H9 (cell line): ENCODE measurements at regions not wholly inside any gene's neighbourhood (a gene's known extent, or its start where the extent isn't known, plus 50 kb on each side); places are given as distances from the start of the nearest gene placed in this dataset.

ENCODE experiments used
- DNase-seq: peaks from one replicate; pipeline ENCODE4 v3.0.0-alpha.2; 2017
- H2AFZ ChIP-seq: one replicate; pipeline ENCODE4 v1.6.1; 2013; ENCODE audit warnings: mild to moderate bottlenecking, low read length, control low read depth, moderate library complexity
- H2AK5ac ChIP-seq: 2 replicates; pipeline ENCODE4 v1.6.1; 2013; ENCODE audit warnings: low read length, control low read depth, mixed read lengths; ENCODE audit not compliant: insufficient read length
- H2BK120ac ChIP-seq: one replicate; pipeline ENCODE4 v1.6.1; 2013; ENCODE audit warnings: low read depth, mild to moderate bottlenecking, low read length, control low read depth, inconsistent platforms; ENCODE audit not compliant: poor library complexity, severe bottlenecking
- H2BK12ac ChIP-seq: 2 replicates; pipeline ENCODE4 v1.6.1; 2013; ENCODE audit warnings: low read length, control low read depth, mixed read lengths, low read depth; ENCODE audit not compliant: insufficient read length
- H2BK15ac ChIP-seq: 2 replicates; pipeline ENCODE4 v1.6.1; 2013; ENCODE audit warnings: low read depth, low read length, control low read depth
- H2BK20ac ChIP-seq: one replicate; pipeline ENCODE4 v1.6.1; 2013; ENCODE audit warnings: low read depth, mild to moderate bottlenecking, low read length, control low read depth, inconsistent platforms; ENCODE audit not compliant: poor library complexity, severe bottlenecking
- H2BK5ac ChIP-seq: 2 replicates; pipeline ENCODE4 v1.6.1; 2013; ENCODE audit warnings: low read length, control low read depth, mixed read lengths; ENCODE audit not compliant: insufficient read length
- H3K14ac ChIP-seq: 2 replicates; pipeline ENCODE4 v1.6.1; 2013; ENCODE audit warnings: low read length, control low read depth; ENCODE audit not compliant: insufficient read depth
- H3K18ac ChIP-seq: 2 replicates; pipeline ENCODE4 v1.6.1; 2013; ENCODE audit warnings: low read depth, mild to moderate bottlenecking, mixed read lengths, low read length, control low read depth; ENCODE audit not compliant: insufficient read length
- H3K23ac ChIP-seq: 2 replicates; pipeline ENCODE4 v1.6.1; 2013; ENCODE audit warnings: low read length, control low read depth, mixed read lengths, low read depth; ENCODE audit not compliant: insufficient read length
- H3K23me2 ChIP-seq: 2 replicates; pipeline ENCODE4 v1.6.1; 2013; ENCODE audit warnings: low read depth, mild to moderate bottlenecking, mixed read lengths, low read length, control low read depth; ENCODE audit not compliant: insufficient read length, poor library complexity, severe bottlenecking
- H3K27ac ChIP-seq: 2 replicates; pipeline ENCODE4 v1.5.1; 2013; ENCODE audit warnings: low read length, control low read depth, mixed read lengths, low read depth; ENCODE audit not compliant: insufficient read length
- H3K27me3 ChIP-seq: 2 replicates; pipeline ENCODE4 v1.6.1; 2013; ENCODE audit warnings: low read length, control low read depth, inconsistent platforms; ENCODE audit not compliant: insufficient read depth
- H3K4ac ChIP-seq: 2 replicates; pipeline ENCODE4 v1.6.1; 2013; ENCODE audit warnings: low read depth, mild to moderate bottlenecking, control low read depth, inconsistent platforms, low read length, moderate library complexity
- H3K4me1 ChIP-seq: 2 replicates; pipeline ENCODE4 v1.6.1; 2013; ENCODE audit warnings: low read length, control low read depth, inconsistent platforms; ENCODE audit not compliant: insufficient read depth
- H3K4me2 ChIP-seq: 2 replicates; pipeline ENCODE4 v1.6.1; 2013; ENCODE audit warnings: low read length, control low read depth, mixed read lengths; ENCODE audit not compliant: insufficient read length, insufficient read depth
- H3K56ac ChIP-seq: 2 replicates; pipeline ENCODE4 v1.6.1; 2013; ENCODE audit warnings: low read depth, mild to moderate bottlenecking, mixed read lengths, low read length, control low read depth; ENCODE audit not compliant: insufficient read length
- H3K79me1 ChIP-seq: 2 replicates; pipeline ENCODE4 v1.6.1; 2013; ENCODE audit warnings: low read depth, mild to moderate bottlenecking, moderate library complexity, low read length, control low read depth, inconsistent platforms; ENCODE audit not compliant: insufficient read depth, poor library complexity, severe bottlenecking
- H3K79me2 ChIP-seq: 2 replicates; pipeline ENCODE4 v1.6.1; 2013; ENCODE audit warnings: low read length, control low read depth, inconsistent platforms; ENCODE audit not compliant: insufficient read depth
- H3K9ac ChIP-seq: 2 replicates; pipeline ENCODE4 v1.6.1; 2013; ENCODE audit warnings: low read length, control low read depth, mixed read lengths; ENCODE audit not compliant: insufficient read length; ENCODE audit errors: extremely low read depth
- H3K9me3 ChIP-seq: one replicate; pipeline ENCODE4 v1.6.1; 2013; ENCODE audit warnings: low read depth, low read length, inconsistent platforms; ENCODE audit not compliant: control insufficient read depth
- H3T11ph ChIP-seq: one replicate; pipeline ENCODE4 v1.6.1; 2013; ENCODE audit warnings: mild to moderate bottlenecking, low read length, control low read depth, inconsistent platforms
- H4K20me1 ChIP-seq: one replicate; pipeline ENCODE4 v1.6.1; 2013; ENCODE audit not compliant: control insufficient read depth, insufficient read length, insufficient read depth
- H4K5ac ChIP-seq: 2 replicates; pipeline ENCODE4 v1.6.1; 2013; ENCODE audit warnings: low read depth, mild to moderate bottlenecking, mixed read lengths, low read length, control low read depth; ENCODE audit not compliant: insufficient read length
- H4K8ac ChIP-seq: replicated peaks from 2 replicates; pipeline ENCODE4 v1.6.1; 2013; ENCODE audit warnings: low read length, control low read depth, mixed read lengths, low read depth; ENCODE audit not compliant: insufficient read length
- H4K91ac ChIP-seq: 2 replicates; pipeline ENCODE4 v1.6.1; 2013; ENCODE audit warnings: low read depth, mild to moderate bottlenecking, moderate library complexity, mixed read lengths, low read length, control low read depth; ENCODE audit not compliant: insufficient read length
- H3K27ac Mint-ChIP-seq, 3 experiments: 2 replicates in 2 of 3; 3 replicates in 1 of 3; pipeline ENCODE4 v1.8.0; 2020 to 2021; ENCODE audit warnings: mixed read lengths in 3 of 3, mild to moderate bottlenecking in 1 of 3, moderate library complexity in 1 of 3
- H3K27me3 Mint-ChIP-seq: 2 replicates; pipeline ENCODE4 v1.8.0; 2021; ENCODE audit warnings: low read depth, mild to moderate bottlenecking, moderate library complexity, mixed read lengths
- H3K36me3 Mint-ChIP-seq, 3 experiments: 2 replicates in 2 of 3; 3 replicates in 1 of 3; pipeline ENCODE4 v1.8.0; 2020 to 2021; ENCODE audit warnings: low read depth in 3 of 3, mixed read lengths in 3 of 3; ENCODE audit not compliant: insufficient read depth in 1 of 3
- H3K4me1 Mint-ChIP-seq, 2 experiments: 2 replicates each; pipeline ENCODE4 v1.8.0; 2020; ENCODE audit warnings: mixed read lengths in 2 of 2
- H3K4me3 Mint-ChIP-seq, 2 experiments: 2 replicates in 1 of 2; 3 replicates in 1 of 2; pipeline ENCODE4 v1.8.0; 2020 to 2021; ENCODE audit warnings: mild to moderate bottlenecking in 2 of 2, mixed read lengths in 2 of 2, moderate library complexity in 1 of 2
- H3K9me3 Mint-ChIP-seq, 2 experiments: 2 replicates in 1 of 2; 3 replicates in 1 of 2; pipeline ENCODE4 v1.8.0; 2020; ENCODE audit warnings: mild to moderate bottlenecking in 2 of 2, mixed read lengths in 2 of 2, moderate library complexity in 1 of 2
- WGBS: extraction: QIAGEN DNeasy Blood & Tissue Kit; methylation state at CpG from one replicate; pipeline ENCODE4 v1.1.7; 2013; ENCODE audit warnings: missing lambda C conversion rate, low lambda C conversion rate, mixed read lengths; ENCODE audit not compliant: insufficient read length; ENCODE audit errors: extremely low coverage; 5-methylcytosine and 5-hydroxymethylcytosine counted together
- TF ChIP-seq, protein P1 (sequence below): fragments of 200-600 bp; sonication (generic); conservative IDR thresholded peaks from 3 replicates; pipeline ENCODE4 v1.8.0; 2021; ENCODE audit warnings: antibody characterized with exemption, mild to moderate bottlenecking

DNA sequence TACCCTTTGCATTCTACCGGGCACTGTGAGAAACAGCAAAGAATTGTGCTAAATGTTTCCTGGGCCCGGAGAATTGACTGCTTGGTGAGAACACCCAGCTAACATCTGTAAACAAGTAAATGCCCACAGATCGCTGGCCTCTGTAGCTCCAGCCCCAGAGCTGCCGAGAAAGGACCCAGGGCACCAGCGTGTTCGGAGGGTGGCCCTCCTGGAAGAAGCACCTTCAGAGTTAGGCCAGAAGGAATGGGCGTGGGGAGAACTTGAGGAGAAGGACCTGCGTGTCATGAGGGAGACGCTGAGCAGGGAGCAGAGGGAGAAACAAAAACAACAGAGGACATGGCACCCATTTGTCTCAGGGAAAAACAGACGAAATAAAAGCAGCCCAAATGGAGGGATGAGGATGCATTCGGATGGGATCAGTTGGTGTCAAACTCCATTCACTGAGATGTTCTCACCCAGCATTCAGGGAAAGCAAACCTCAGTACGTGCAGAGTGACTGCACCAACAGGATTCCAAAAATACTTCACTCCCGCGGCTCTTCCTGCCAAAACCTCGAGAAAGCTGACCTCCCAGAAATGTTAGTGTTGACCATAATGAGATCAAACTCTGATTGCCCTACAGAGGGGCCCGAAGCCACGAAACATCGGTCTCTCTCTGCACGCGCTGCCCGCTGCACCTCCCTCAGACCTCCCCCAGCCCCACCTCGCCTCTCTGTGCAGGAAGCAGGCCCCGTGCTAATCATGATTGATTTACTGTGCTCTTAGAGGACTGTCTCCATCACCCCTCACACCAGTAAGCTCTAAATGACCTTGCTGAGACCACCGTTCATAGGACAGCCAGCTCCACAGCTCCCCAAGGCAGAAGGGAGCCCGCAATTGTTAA, 376.3 kb upstream of the SALL3 start:
- Histone ChIP-seq H2AFZ (no peak overlapping the region), H3K9ac (no peak overlapping the region), H3K27me3 (no peaks in the 10 kb centered on the region), H3K23ac (no peak overlapping the region), H3K27ac (no peak overlapping the region), H3K56ac (no peak overlapping the region), H2BK120ac (no peak overlapping the region), H2BK15ac (no peak overlapping the region), H4K91ac (no peak overlapping the region), H2BK20ac (no peak overlapping the region), H3K79me1 (no peaks in the 10 kb centered on the region), H2BK5ac (no peak overlapping the region), H3K9me3 (no peaks in the 10 kb centered on the region), H3K4ac (no peak overlapping the region), H3K79me2 (no peaks in the 10 kb centered on the region), H3K4me2 (no peak overlapping the region), H4K5ac (no peak overlapping the region), H3K14ac (no peak overlapping the region; the same call in 1 of the 2 replicates), H3K18ac (no peak overlapping the region), H3T11ph (no peak overlapping the region), H3K4me1 (no peaks in the 10 kb centered on the region), H2AK5ac (no peak overlapping the region), H2BK12ac (no peak overlapping the region), H3K23me2 (no peaks in the 10 kb centered on the region), H4K20me1 (no peaks in the 10 kb centered on the region), H4K8ac (no peak overlapping the region)
- Mint-ChIP-seq H3K9me3 (peaks cover 5 to 9% of the 10 kb centered on the region in 2 experiments; a peak in 4 of 5 replicates), H3K4me1 (0 out of 4 replicates have a peak, but pooled peaks cover 0 to 10% of the 10 kb centered on the region in 2 experiments), H3K27ac (no peak overlapping the region), H3K4me3 (no peak overlapping the region), H3K36me3 (peaks cover 0 to 7% (median 3%) of the 10 kb centered on the region in 3 experiments; a peak in 3 of 7 replicates), H3K27me3 (peaks cover 6% of the 10 kb centered on the region; the same call in 1 of the 2 replicates)
- no CpG with 5 or more reads among the region's 25 CpGs for whole genome bisulfite sequencing
- TF ChIP-seq, protein P1, sequence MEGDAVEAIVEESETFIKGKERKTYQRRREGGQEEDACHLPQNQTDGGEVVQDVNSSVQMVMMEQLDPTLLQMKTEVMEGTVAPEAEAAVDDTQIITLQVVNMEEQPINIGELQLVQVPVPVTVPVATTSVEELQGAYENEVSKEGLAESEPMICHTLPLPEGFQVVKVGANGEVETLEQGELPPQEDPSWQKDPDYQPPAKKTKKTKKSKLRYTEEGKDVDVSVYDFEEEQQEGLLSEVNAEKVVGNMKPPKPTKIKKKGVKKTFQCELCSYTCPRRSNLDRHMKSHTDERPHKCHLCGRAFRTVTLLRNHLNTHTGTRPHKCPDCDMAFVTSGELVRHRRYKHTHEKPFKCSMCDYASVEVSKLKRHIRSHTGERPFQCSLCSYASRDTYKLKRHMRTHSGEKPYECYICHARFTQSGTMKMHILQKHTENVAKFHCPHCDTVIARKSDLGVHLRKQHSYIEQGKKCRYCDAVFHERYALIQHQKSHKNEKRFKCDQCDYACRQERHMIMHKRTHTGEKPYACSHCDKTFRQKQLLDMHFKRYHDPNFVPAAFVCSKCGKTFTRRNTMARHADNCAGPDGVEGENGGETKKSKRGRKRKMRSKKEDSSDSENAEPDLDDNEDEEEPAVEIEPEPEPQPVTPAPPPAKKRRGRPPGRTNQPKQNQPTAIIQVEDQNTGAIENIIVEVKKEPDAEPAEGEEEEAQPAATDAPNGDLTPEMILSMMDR = no peak
- no peak for DNase-seq
